Adrenal gland (tissue), 9 donors: ENCODE measurements at regions not wholly inside any gene's neighbourhood (a gene's known extent, or its start where the extent isn't known, plus 50 kb on each side); places are given as distances from the start of the nearest gene placed in this dataset.

Experiments
- DNase-seq, 7 donors: peaks; one replicate each; pipeline ENCODE4 v3.0.0-alpha.2; 2019 to 2020
- H3K27ac ChIP-seq, 5 donors: fragments of 200-600 bp; sonication (generic) in 4 of 5; 1 replicate in 3 of 5; 2 replicates in 2 of 5; pipeline versions ENCODE4 v1.5.1 to v1.8.0; 2016 to 2020; ENCODE audit warnings: mild to moderate bottlenecking in 1 of 5
- H3K27me3 ChIP-seq: fragments of 200-600 bp; 2 replicates; pipeline ENCODE4 v1.8.0; 2021
- H3K36me3 ChIP-seq, 2 donors: fragments of 200-600 bp; replicated peaks in 1 of 2; 1 replicate in 1 of 2; 2 replicates in 1 of 2; pipeline versions ENCODE4 v1.5.1 to v1.8.0; 2018 to 2022
- H3K4me1 ChIP-seq, 2 donors: fragments of 200-600 bp; replicated peaks in 1 of 2; 1 replicate in 1 of 2; 2 replicates in 1 of 2; pipeline versions ENCODE4 v1.5.1 to v1.8.0; 2018 to 2021
- H3K4me3 ChIP-seq, 4 donors: fragments of 200-600 bp; sonication (generic) in 3 of 4; one replicate each; pipeline ENCODE4 v1.5.1; 2016 to 2018
- H3K9me3 ChIP-seq, 3 donors: fragments of 200-600 bp; sonication (generic) in 1 of 3; replicated peaks in 1 of 3; 1 replicate in 2 of 3; 2 replicates in 1 of 3; pipeline versions ENCODE4 v1.5.1 to v1.8.0; 2016 to 2021
- CTCF ChIP-seq, 6 experiments: fragments of 450-650 bp in 4 of 6; fragments of 200-600 bp in 2 of 6; sonication (generic) in 1 of 6; IDR thresholded peaks; 1 replicate in 5 of 6; 2 replicates in 1 of 6; pipeline versions ENCODE4 v1.5.1 to v1.8.0; 2016 to 2021; ENCODE audit warnings: antibody characterized with exemption in 6 of 6, mild to moderate bottlenecking in 2 of 6, moderate library complexity in 1 of 6
- POLR2A ChIP-seq, 2 donors: fragments of 450-650 bp; IDR thresholded peaks; one replicate each; pipeline ENCODE4 v1.6.1; 2017; ENCODE audit warnings: antibody characterized with exemption in 2 of 2, mild to moderate bottlenecking in 2 of 2, moderate library complexity in 1 of 2
- WGBS, 4 donors: extraction: QIAGEN DNeasy Blood & Tissue Kit in 2 of 4; methylation state at CpG; one replicate each; pipeline versions ENCODE4 v1.1.5 to v1.1.7; 2013 to 2017; 5-methylcytosine and 5-hydroxymethylcytosine counted together
- intact Hi-C, 2 donors: fragments of 100-400 bp; cut with DNase I; formaldehyde crosslinking; loops; one replicate each; pipeline versions ENCODE4 v1.14.1 to v1.15.0; 2022 to 2023
- donor health status: healthy with polysubstance abuse.
- donor health status: Bipolar disorder and iron deficiency.
- donor health status: DM: yes; HTN: yes; CAD: no.
- donor health status: DM: no; HTN: no; CAD: no.
- donor health status: DM: no; HTN: no; CAD: no.

DNA sequence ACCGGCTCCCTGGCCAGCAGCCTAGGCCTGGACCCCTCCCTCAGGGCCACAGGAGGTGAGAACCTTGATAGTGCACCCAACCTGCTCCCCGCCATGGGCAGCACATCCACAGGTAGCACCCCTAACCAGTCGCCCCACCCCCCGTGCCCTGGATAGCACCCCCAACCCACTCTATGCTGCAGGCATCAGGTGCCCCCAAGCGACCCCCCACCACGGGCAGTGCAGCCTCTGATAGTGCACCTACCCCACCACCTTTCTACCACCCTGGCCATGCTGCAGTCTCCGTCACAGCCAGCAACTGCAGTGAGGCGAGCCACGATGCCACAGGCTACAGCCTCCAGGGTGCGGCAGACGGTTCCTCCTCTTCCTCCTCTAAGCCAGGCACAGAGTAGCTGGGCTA lies 55.6 kb downstream of the SOWAHC start:
- no peaks in the 10 kb centered on the region for H3K9me3 ChIP-seq
- no peak for TF ChIP-seq CTCF (IDR thresholded peaks at IDR 0.05)
- TF ChIP-seq POLR2A (IDR thresholded peaks at IDR 0.05): no peak
- intact Hi-C loops: no loop called here
- no peak overlapping the region for H3K4me3 ChIP-seq
- no peak for DNase-seq
- H3K36me3 ChIP-seq: no peaks in the 10 kb centered on the region
- 88 to 93% (median 91%) methylated on average over 8 to 11 of the region's 11 CpGs for WGBS, 4 donors
- no peaks in the 10 kb centered on the region for H3K4me1 ChIP-seq
- H3K27ac ChIP-seq: no peak overlapping the region
- no peaks in the 10 kb centered on the region for H3K27me3 ChIP-seq

GRCh38 chr2:109670556-109671411 lies 56.6 kb downstream of the SOWAHC start:
- intact Hi-C loops: no loop called here
- no peak overlapping the region for H3K4me3 ChIP-seq
- no peaks in the 10 kb centered on the region for H3K9me3 ChIP-seq
- no peak overlapping the region for H3K27ac ChIP-seq
- WGBS, 4 donors: 92 to 100% (median 99%) methylated on average over 5 to 8 of the region's 8 CpGs
- no peaks in the 10 kb centered on the region for H3K36me3 ChIP-seq
- no peak for DNase-seq
- TF ChIP-seq POLR2A (IDR thresholded peaks at IDR 0.05) (no peak), CTCF (IDR thresholded peaks at IDR 0.05) (no peak)
- H3K4me1 ChIP-seq: no peaks in the 10 kb centered on the region
- no peaks in the 10 kb centered on the region for H3K27me3 ChIP-seq

GRCh38 chr2:109674894-109675534 lies 60.9 kb downstream of the SOWAHC start:
- no peak overlapping the region for H3K27ac ChIP-seq
- TF ChIP-seq POLR2A (IDR thresholded peaks at IDR 0.05): no peak
- no peak for TF ChIP-seq CTCF (IDR thresholded peaks at IDR 0.05)
- intact Hi-C loops: no loop called here
- peak in 1 of 7 donors; percentile 29 for DNase-seq
- no peaks in the 10 kb centered on the region for H3K4me1 ChIP-seq
- WGBS, 4 donors: 86 to 89% (median 89%) methylated on average over 7 to 8 of the region's 8 CpGs
- H3K9me3 ChIP-seq: no peaks in the 10 kb centered on the region
- no peak overlapping the region for H3K4me3 ChIP-seq
- H3K36me3 ChIP-seq: no peaks in the 10 kb centered on the region
- no peaks in the 10 kb centered on the region for H3K27me3 ChIP-seq

- Histone ChIP-seq H3K4me3 (no peak overlapping the region), H3K4me1 (no peaks in the 10 kb centered on the region), H3K36me3 (no peaks in the 10 kb centered on the region), H3K27ac (no peak overlapping the region), H3K9me3 (no peaks in the 10 kb centered on the region), H3K27me3 (no peaks in the 10 kb centered on the region)
- intact Hi-C loops: no loop called here
- WGBS, 4 donors: 85 to 87% (median 86%) methylated on average over 17 of the region's 17 CpGs
- TF ChIP-seq POLR2A (IDR thresholded peaks at IDR 0.05) (no peak), CTCF (IDR thresholded peaks at IDR 0.05) (no peak)
- peak in 1 of 7 donors; percentile 27 for DNase-seq
Measured at GRCh38 chr2:109675666-109676345, 61.6 kb downstream of the SOWAHC start.
